Activated T-cell treated with anti-CD3 and anti-CD28 coated beads, Interleukin-2, amount 50 U/mL, for 48 hours (primary cell): ENCODE measurements at regions not wholly inside any gene's neighbourhood (a gene's known extent, or its start where the extent isn't known, plus 50 kb on each side); places are given as distances from the start of the nearest gene placed in this dataset.

ENCODE experiments used
- DNase-seq, 2 experiments: peaks; one replicate each; pipeline ENCODE4 v3.0.0-alpha.2; 2020

GRCh38 chr18:7492385-7492784 lies 74.7 kb upstream of the PTPRM start:
- no peak for DNase-seq

- no peak for DNase-seq
Observed at GRCh38 chr18:7497081-7497480, 70.0 kb upstream of the PTPRM start.

GRCh38 chr18:7511106-7511505 lies 56.0 kb upstream of the PTPRM start:
- no peak for DNase-seq

- DNase-seq, result no peak
Observed at GRCh38 chr18:7512348-7512747, 54.8 kb upstream of the PTPRM start.

- no peak for DNase-seq
Observed at GRCh38 chr18:7512990-7513389, 54.1 kb upstream of the PTPRM start.

- DNase-seq, result no peak
Observed at GRCh38 chr18:7514796-7515440, 52.2 kb upstream of the PTPRM start.

- no peak for DNase-seq
Observed at GRCh38 chr18:7516266-7517117, 50.6 kb upstream of the PTPRM start.
